GM12878 (cell line): ENCODE measurements at regions not wholly inside any gene's neighbourhood (a gene's known extent, or its start where the extent isn't known, plus 50 kb on each side); places are given as distances from the start of the nearest gene placed in this dataset.

Source experiments
- DPF2 ChIP-seq: fragments of 450-650 bp; IDR thresholded peaks from 2 replicates; pipeline ENCODE4 v1.6.1; 2017; ENCODE audit warnings: mild to moderate bottlenecking
- JUND ChIP-seq: IDR thresholded peaks from 2 replicates; pipeline ENCODE4 v1.6.1; 2012; ENCODE audit warnings: low read depth, mild to moderate bottlenecking, low read length, improper control_type of control experiment, moderate library complexity
- SMAD1 ChIP-seq: fragments of 450-650 bp; IDR thresholded peaks from 2 replicates; pipeline ENCODE4 v1.6.1; 2018; ENCODE audit warnings: mild to moderate bottlenecking, low read depth; ENCODE audit not compliant: partially characterized antibody
- WRNIP1 ChIP-seq: IDR thresholded peaks from 2 replicates; pipeline ENCODE4 v1.6.1; 2011; ENCODE audit warnings: low read depth, low read length, improper control_type of control experiment, borderline replicate concordance
- TF ChIP-seq, protein P1 (sequence below): fragments of 450-650 bp; IDR thresholded peaks from 2 replicates; pipeline ENCODE4 v1.6.1; 2017; ENCODE audit warnings: borderline replicate concordance

DNA sequence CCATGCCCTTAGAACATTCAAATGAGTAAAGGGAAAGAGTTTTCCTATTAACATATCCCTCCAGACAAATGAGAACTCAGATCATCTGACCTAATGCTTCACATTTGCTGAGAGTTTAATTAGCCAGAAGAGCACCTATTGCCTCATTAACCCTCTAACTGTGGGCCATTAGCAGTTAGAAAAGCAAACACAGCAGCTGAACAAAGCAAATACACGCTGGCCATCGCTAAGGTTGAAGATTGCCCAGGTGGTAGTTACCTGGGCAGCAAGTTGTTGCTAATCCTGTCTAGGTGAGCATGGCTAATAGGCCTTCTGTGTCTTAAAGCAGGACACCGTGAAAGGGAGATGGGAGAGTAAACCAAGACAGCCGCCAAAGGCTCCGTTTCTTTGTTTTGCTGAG, 49.9 kb upstream of the UCN3 start (continued):
- TF ChIP-seq SMAD1 = no peak
- no peak for TF ChIP-seq WRNIP1
- no peak for TF ChIP-seq DPF2
- TF ChIP-seq, protein P1, sequence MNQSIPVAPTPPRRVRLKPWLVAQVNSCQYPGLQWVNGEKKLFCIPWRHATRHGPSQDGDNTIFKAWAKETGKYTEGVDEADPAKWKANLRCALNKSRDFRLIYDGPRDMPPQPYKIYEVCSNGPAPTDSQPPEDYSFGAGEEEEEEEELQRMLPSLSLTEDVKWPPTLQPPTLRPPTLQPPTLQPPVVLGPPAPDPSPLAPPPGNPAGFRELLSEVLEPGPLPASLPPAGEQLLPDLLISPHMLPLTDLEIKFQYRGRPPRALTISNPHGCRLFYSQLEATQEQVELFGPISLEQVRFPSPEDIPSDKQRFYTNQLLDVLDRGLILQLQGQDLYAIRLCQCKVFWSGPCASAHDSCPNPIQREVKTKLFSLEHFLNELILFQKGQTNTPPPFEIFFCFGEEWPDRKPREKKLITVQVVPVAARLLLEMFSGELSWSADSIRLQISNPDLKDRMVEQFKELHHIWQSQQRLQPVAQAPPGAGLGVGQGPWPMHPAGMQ = no peak
- no peak for TF ChIP-seq JUND
